ENCODE measurements at regions not wholly inside any gene's neighbourhood (a gene's known extent, or its start where the extent isn't known, plus 50 kb on each side); places are given as distances from the start of the nearest gene placed in this dataset.
A peak's percentile ranks its signal among the peaks of the same experiment; 100 is the strongest.

- no peak for ATAC-seq (ENCODE audit: insufficient number of reproducible peaks, low FRiP score, low read depth)
- DNase-seq (ENCODE audit: low spot score), result no peak
- H3K36me3 ChIP-seq, result no peaks in the 10 kb centered on the region
- H3K4me1 ChIP-seq (ENCODE audit: control insufficient read depth in 1 of 2, low read depth in 2 of 2), result peaks cover 6 to 40% of the 10 kb centered on the region in 2 donors
- no peak overlapping the region for H3K27ac ChIP-seq
- H3K27me3 ChIP-seq (replicated peaks; ENCODE audit: insufficient read depth), result no peaks in the 10 kb centered on the region
- no peak for TF ChIP-seq CTCF (IDR thresholded peaks at IDR 0.05)
- no peak overlapping the region for H3K4me3 ChIP-seq
- no peaks in the 10 kb centered on the region for H3K9me3 ChIP-seq
Observed at GRCh38 chr4:156559346-156559745, 412.3 kb downstream of the PDGFC start.

- Histone ChIP-seq H3K27ac (peak overlapping the region; percentile 7 to 15), H3K36me3 (no peaks in the 10 kb centered on the region), H3K4me3 (no peak overlapping the region), H3K9me3 (no peaks in the 10 kb centered on the region), H3K27me3 (replicated peaks; ENCODE audit: insufficient read depth) (no peaks in the 10 kb centered on the region), H3K4me1 (ENCODE audit: control insufficient read depth in 1 of 2, low read depth in 2 of 2) (peaks cover 3 to 31% of the 10 kb centered on the region in 2 donors)
- TF ChIP-seq CTCF (IDR thresholded peaks at IDR 0.05), result no peak
- ATAC-seq (ENCODE audit: insufficient number of reproducible peaks, low FRiP score, low read depth), result no peak
- peak; percentile 4 for DNase-seq (ENCODE audit: low spot score)
Observed at GRCh38 chr4:156558373-156559025, 413.1 kb downstream of the PDGFC start.

DNA sequence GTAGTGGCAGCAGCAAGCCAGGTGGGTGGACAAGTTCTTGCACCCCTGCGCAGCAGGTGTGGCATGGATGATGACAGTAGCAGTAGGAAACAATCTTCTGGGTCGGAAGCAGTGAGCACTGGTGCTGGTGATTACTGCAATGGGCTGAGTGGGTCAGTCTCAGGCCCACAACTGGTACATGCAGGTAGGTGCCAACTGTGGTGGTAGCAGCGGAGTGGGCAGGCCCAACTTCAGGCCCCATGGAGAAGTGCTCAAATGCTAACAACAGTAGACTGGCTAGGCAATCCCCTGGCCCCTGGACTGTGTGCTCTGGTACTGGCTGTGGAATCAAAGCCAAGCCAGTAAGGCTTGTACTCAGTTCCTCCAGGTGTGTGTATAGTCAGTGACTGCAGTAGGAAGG lies 413.7 kb downstream of the PDGFC start:
- Histone ChIP-seq H3K27ac (no peak overlapping the region), H3K27me3 (replicated peaks; ENCODE audit: insufficient read depth) (no peaks in the 10 kb centered on the region), H3K9me3 (no peaks in the 10 kb centered on the region), H3K36me3 (no peaks in the 10 kb centered on the region), H3K4me3 (no peak overlapping the region), H3K4me1 (ENCODE audit: control insufficient read depth in 1 of 2, low read depth in 2 of 2) (peaks cover 3 to 28% of the 10 kb centered on the region in 2 donors)
- DNase-seq (ENCODE audit: low spot score) (no peak), ATAC-seq (ENCODE audit: insufficient number of reproducible peaks, low FRiP score, low read depth) (no peak)
- no peak for TF ChIP-seq CTCF (IDR thresholded peaks at IDR 0.05)

GRCh38 chr4:156556336-156556735 lies 415.3 kb downstream of the PDGFC start:
- no peak for TF ChIP-seq CTCF (IDR thresholded peaks at IDR 0.05)
- H3K9me3 ChIP-seq, result no peaks in the 10 kb centered on the region
- no peak overlapping the region for H3K4me3 ChIP-seq
- ATAC-seq (ENCODE audit: insufficient number of reproducible peaks, low FRiP score, low read depth) (no peak), DNase-seq (ENCODE audit: low spot score) (no peak)
- H3K36me3 ChIP-seq, result no peaks in the 10 kb centered on the region
- H3K4me1 ChIP-seq (ENCODE audit: control insufficient read depth in 1 of 2, low read depth in 2 of 2), result peaks cover 0 to 18% of the 10 kb centered on the region in 2 donors
- no peaks in the 10 kb centered on the region for H3K27me3 ChIP-seq (replicated peaks; ENCODE audit: insufficient read depth)
- H3K27ac ChIP-seq, result no peak overlapping the region

DNA sequence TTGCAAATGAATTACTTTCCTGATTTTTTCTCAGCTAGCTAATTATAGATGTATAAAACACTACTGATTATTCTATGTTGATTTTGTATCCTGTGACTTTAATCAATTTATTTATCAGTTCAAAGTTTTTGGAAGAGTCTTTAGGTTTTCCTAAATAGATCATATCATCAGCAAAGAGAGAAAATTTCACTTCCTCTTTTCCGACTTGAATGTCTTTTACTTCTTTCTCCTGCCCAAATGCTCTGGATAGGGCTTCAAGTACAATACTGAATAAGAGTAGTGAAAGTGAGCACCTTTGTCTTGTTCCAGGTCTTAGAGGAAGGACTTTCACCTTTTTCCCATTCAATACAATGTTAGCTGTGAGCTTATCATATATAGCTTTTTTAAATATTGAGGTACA lies 417.9 kb downstream of the PDGFC start:
- no peaks in the 10 kb centered on the region for H3K9me3 ChIP-seq
- ATAC-seq (ENCODE audit: insufficient number of reproducible peaks, low FRiP score, low read depth), result no peak
- TF ChIP-seq CTCF (IDR thresholded peaks at IDR 0.05), result no peak
- no peaks in the 10 kb centered on the region for H3K36me3 ChIP-seq
- no peak for DNase-seq (ENCODE audit: low spot score)
- no peaks in the 10 kb centered on the region for H3K27me3 ChIP-seq (replicated peaks; ENCODE audit: insufficient read depth)
- no peak overlapping the region for H3K4me3 ChIP-seq
- H3K4me1 ChIP-seq (ENCODE audit: control insufficient read depth in 1 of 2, low read depth in 2 of 2), result peaks cover 0 to 11% of the 10 kb centered on the region in 2 donors
- H3K27ac ChIP-seq, result no peak overlapping the region

Data from thoracic aorta (tissue), 2 donors.